DMS 273 (cell line): ENCODE measurements at regions not wholly inside any gene's neighbourhood (a gene's known extent, or its start where the extent isn't known, plus 50 kb on each side); places are given as distances from the start of the nearest gene placed in this dataset.
A peak's percentile ranks its signal among the peaks of the same experiment; 100 is the strongest.
"Not testable (repeated sequence)": the region's sequence is repeated elsewhere in the genome, so short reads cannot be mapped to it uniquely, and the experiment has no call there.

Source experiments
- DNase-seq: peaks from one replicate; lab custom pipeline; 2025; ENCODE audit not compliant: unreplicated experiment; lab: John Stamatoyannopoulos, UW

- DNase-seq = peak; percentile 63
These were observed 84.3 kb upstream of the HAND1 start for GRCh38 chr5:154562244-154562880.

DNA sequence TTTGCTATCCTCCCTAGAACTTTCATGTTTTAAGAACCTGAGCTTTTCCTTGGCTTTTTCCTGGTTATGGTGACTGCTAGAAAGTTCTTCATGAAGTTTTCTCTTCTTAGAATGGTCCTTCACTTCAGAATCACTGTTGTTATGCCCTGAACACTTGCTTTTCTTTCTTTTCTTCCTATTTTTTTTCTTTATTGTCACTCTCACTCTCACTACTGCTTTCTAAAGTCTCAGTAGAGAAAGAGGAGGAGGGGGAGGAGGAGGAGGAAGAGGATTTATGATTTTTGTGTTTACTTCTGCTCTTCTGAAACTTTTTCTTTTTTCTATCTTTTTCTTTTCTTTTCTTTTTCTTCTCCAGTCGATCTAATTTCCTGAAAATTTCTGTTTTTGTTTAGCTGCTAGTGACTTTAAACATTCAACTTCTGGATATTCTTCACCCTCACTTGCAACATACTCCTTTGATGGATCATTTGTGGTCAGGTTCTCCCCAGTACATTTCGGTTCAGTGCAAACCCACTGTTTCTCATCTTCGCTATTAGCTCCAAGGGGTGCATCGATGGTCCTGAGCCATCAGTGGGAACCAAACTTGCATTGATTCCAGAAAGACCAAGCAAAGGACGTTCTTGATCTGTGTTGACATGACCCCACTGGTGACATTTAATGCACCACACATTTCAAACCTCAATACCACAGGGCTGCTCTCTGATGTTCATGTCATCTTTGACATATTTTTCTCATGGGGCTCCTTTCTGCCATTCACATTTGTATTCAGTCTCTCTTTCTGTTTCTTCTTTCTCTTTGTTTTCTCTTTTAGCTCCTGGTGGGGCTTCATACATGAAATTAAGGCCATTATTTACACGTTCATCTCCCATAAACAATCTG is 81.6 kb upstream of the HAND1 start:
- DNase-seq = no peak

- no peak for DNase-seq
These were observed 79.5 kb upstream of the HAND1 start for GRCh38 chr5:154557548-154557947.

DNA sequence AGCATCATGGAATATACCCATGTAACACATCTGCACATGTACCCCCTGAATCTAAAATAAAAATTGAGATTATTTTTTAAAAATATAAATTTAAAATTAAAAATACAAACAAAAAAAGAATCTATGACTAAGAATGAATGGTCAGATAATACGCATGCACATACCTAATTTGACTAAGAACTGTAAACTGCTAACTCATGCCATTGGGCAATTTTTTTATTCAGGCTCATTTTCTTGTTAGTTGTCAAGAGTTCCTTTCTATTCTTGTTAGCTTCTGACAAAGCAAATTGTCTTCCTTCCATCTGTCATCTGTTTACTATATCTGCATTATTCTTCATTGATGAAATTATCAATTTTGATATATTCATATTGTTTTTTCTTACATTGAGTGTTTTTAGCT is 69.5 kb upstream of the HAND1 start:
- no peak for DNase-seq

GRCh38 chr5:154546719-154547118 is 68.7 kb upstream of the HAND1 start:
- peak; percentile 74 for DNase-seq

- no peak for DNase-seq
These were observed 66.6 kb upstream of the HAND1 start for GRCh38 chr5:154544646-154545045.

GRCh38 chr5:154543380-154543779 is 65.4 kb upstream of the HAND1 start:
- DNase-seq = no peak

- DNase-seq = no peak
These were observed 64.6 kb upstream of the HAND1 start for GRCh38 chr5:154542581-154542980.

DNA sequence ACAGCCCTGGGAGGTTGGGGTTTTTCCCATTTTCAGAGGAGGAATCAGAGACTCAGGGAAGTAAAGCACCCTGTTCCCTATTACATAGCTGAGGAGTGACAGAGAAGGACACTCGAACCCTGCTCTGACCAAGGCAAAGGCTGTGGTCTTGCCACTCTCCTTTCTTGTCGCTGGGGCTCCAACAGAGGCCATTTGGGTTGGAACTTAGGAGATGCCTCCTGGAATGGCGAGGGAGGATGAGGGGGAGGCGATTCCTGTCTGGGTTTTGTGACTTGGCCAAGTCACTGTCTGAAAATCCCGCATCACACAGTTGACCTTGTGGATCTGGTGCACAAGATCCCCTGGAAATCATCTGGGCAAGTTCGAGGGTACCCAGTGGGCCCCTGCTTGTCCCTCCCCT is 64.0 kb upstream of the HAND1 start:
- no peak for DNase-seq

- peak; percentile 57 for DNase-seq
These were observed 63.5 kb upstream of the HAND1 start for GRCh38 chr5:154541553-154541952.

- no peak for DNase-seq
These were observed 62.6 kb upstream of the HAND1 start for GRCh38 chr5:154540600-154540999.

- DNase-seq = no peak
These were observed 60.5 kb upstream of the HAND1 start for GRCh38 chr5:154538492-154538891.

- not testable (repeated sequence) for DNase-seq
These were observed 58.4 kb upstream of the HAND1 start for GRCh38 chr5:154536439-154536838.

GRCh38 chr5:154535535-154535934 is 57.5 kb upstream of the HAND1 start:
- DNase-seq = no peak

GRCh38 chr5:154534457-154535050 is 56.5 kb upstream of the HAND1 start:
- no peak for DNase-seq

GRCh38 chr5:154529282-154529681 is 51.3 kb upstream of the HAND1 start:
- no peak for DNase-seq

DNA sequence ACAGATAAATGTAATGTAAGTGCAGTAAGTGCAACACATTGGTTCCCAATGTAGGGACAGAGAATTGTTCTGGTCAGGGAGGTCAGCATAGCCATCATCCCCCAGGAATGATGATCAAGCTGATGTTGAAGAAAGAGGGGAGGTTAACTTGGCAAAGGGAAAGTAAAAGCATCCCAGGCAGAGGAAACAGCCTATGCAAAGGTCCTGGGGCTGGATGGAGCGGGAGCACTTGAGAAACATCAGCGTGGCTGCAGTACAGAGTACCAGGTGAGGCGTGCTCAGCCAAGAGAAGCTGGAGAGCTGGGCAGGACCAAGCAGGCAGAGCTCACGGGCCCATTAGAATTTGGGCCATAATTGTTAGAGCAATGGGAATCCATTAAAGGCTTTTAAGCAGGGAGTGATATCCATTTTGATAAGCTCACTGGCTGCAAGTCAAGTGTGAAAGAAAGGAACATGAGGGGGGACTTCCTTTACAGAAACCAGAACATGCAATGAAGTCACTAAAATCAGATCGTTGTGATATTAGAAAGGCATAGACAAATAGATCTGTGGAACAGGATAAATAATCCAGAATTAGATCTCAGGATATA is 50.1 kb upstream of the HAND1 start:
- no peak for DNase-seq
